A673 (cell line): ENCODE measurements at regions not wholly inside any gene's neighbourhood (a gene's known extent, or its start where the extent isn't known, plus 50 kb on each side); places are given as distances from the start of the nearest gene placed in this dataset.

Source experiments
- BruUV-seq: library from RNA; stranded (reverse); fragments of 400-500 nt; replicated peaks from 2 replicates; lab custom pipeline; 2021; lab: Mats Ljungman, UMichigan
- CTCF ChIA-PET: fragments of 300-600 bp; sonication (Branson Sonifier 250); formaldehyde crosslinking; loops from one replicate; lab custom pipeline; 2022; ENCODE audit warnings: antibody characterized with exemption; lab: Charles Lee
- POLR2A ChIA-PET: fragments of 300-600 bp; sonication (Branson Sonifier 250); formaldehyde crosslinking; loops from one replicate; lab custom pipeline; 2022; ENCODE audit warnings: antibody characterized with exemption; ENCODE audit not compliant: low non-redundant PET; lab: Charles Lee
- DNase-seq: peaks from one replicate; pipeline ENCODE4 v3.0.0-alpha.2; 2015; ENCODE audit warnings: low spot score
- H3K27ac ChIP-seq: fragments of 200-600 bp; sonication (generic); 2 replicates; pipeline ENCODE4 v1.5.1; 2016; ENCODE audit warnings: mixed run types, low read depth, mild to moderate bottlenecking, mixed read lengths, antibody characterized with exemption, low read length; ENCODE audit not compliant: poor library complexity, severe bottlenecking
- H3K27me3 ChIP-seq: fragments of 200-600 bp; sonication (generic); replicated peaks from 2 replicates; pipeline ENCODE4 v1.6.1; 2017; ENCODE audit warnings: mixed run types, low read depth, mild to moderate bottlenecking, mixed read lengths, antibody characterized with exemption, low read length; ENCODE audit not compliant: insufficient read depth, poor library complexity
- H3K36me3 ChIP-seq: fragments of 200-600 bp; sonication (generic); 2 replicates; pipeline ENCODE4 v1.6.1; 2016; ENCODE audit warnings: mixed run types, mild to moderate bottlenecking, mixed read lengths, antibody characterized with exemption, low read length; ENCODE audit not compliant: insufficient read depth, poor library complexity, severe bottlenecking
- H3K4me1 ChIP-seq: fragments of 200-600 bp; sonication (generic); 2 replicates; pipeline ENCODE4 v1.6.1; 2017; ENCODE audit warnings: mixed run types, mild to moderate bottlenecking, mixed read lengths, antibody characterized with exemption, low read length; ENCODE audit not compliant: insufficient read depth, poor library complexity, severe bottlenecking
- H3K4me3 ChIP-seq: fragments of 200-600 bp; sonication (generic); 2 replicates; pipeline ENCODE4 v1.5.1; 2016; ENCODE audit warnings: low read depth, mixed run types, mild to moderate bottlenecking, mixed read lengths, low read length; ENCODE audit not compliant: poor library complexity, severe bottlenecking
- H3K9me3 ChIP-seq: fragments of 200-600 bp; sonication (generic); 2 replicates; pipeline ENCODE4 v1.6.1; 2016; ENCODE audit warnings: mixed run types, low read depth, mild to moderate bottlenecking, mixed read lengths, antibody characterized with exemption, low read length; ENCODE audit not compliant: poor library complexity, severe bottlenecking
- CTCF ChIP-seq: fragments of 300-800, 200-600 bp; sonication (generic); conservative IDR thresholded peaks from 2 replicates; pipeline ENCODE4 v1.5.1; 2017; ENCODE audit warnings: low read depth, mild to moderate bottlenecking, antibody characterized with exemption, low read length, moderate library complexity, mixed read lengths
- EZH2 ChIP-seq: fragments of 200-600 bp; sonication (generic); IDR thresholded peaks from 2 replicates; pipeline ENCODE4 v1.6.1; 2017; ENCODE audit warnings: borderline replicate concordance, low read depth, mild to moderate bottlenecking, mixed read lengths, antibody characterized with exemption, low read length; ENCODE audit not compliant: poor library complexity, severe bottlenecking
- intact Hi-C: fragments of 100-400 bp; cut with micrococcal nuclease; formaldehyde crosslinking; loops from one replicate; pipeline ENCODE4 v1.10.0; 2022; ENCODE audit not compliant: unreplicated experiment

- Histone ChIP-seq H3K4me1 (no peaks in the 10 kb centered on the region), H3K4me3 (no peak overlapping the region), H3K9me3 (no peaks in the 10 kb centered on the region), H3K27me3 (peaks cover 21% of the 10 kb centered on the region), H3K27ac (no peak overlapping the region), H3K36me3 (no peaks in the 10 kb centered on the region)
- ChIA-PET CTCF (no interaction called here), POLR2A (no interaction called here)
- intact Hi-C loops, result no loop called here
- no peak for DNase-seq
- BruUV-seq, result no TSS peak
- TF ChIP-seq CTCF (no peak), EZH2 (no peak)
Observed at GRCh38 chr4:108383157-108383556, 214.4 kb upstream of the LEF1 start.

- no peak for DNase-seq
- CTCF ChIA-PET, result no interaction called here
Observed at GRCh38 chr4:108382751-108383150, 214.0 kb upstream of the LEF1 start.

GRCh38 chr4:108378164-108378563 lies 209.4 kb upstream of the LEF1 start:
- DNase-seq, result no peak
- TF ChIP-seq EZH2 (no peak), CTCF (no peak)
- POLR2A ChIA-PET, result no interaction called here
- Histone ChIP-seq H3K9me3 (no peaks in the 10 kb centered on the region), H3K4me1 (no peaks in the 10 kb centered on the region), H3K27ac (no peak overlapping the region), H3K36me3 (no peaks in the 10 kb centered on the region), H3K27me3 (no peaks in the 10 kb centered on the region), H3K4me3 (no peak overlapping the region)
- intact Hi-C loops, result no loop called here
- CTCF ChIA-PET, result no interaction called here
- BruUV-seq, result no TSS peak

More at GRCh38 chr4:108382751-108383150, 214.0 kb upstream of the LEF1 start:
- intact Hi-C loops, result no loop called here
- H3K4me1 ChIP-seq, result no peaks in the 10 kb centered on the region
- TF ChIP-seq CTCF, result no peak
- no peak for TF ChIP-seq EZH2
- no peaks in the 10 kb centered on the region for H3K9me3 ChIP-seq
- H3K36me3 ChIP-seq, result no peaks in the 10 kb centered on the region
- no TSS peak for BruUV-seq
- no peak overlapping the region for H3K4me3 ChIP-seq
- POLR2A ChIA-PET, result no interaction called here
- H3K27ac ChIP-seq, result no peak overlapping the region
- peaks cover 17% of the 10 kb centered on the region for H3K27me3 ChIP-seq
